Colon (tissue), 2 donors: ENCODE measurements at regions not wholly inside any gene's neighbourhood (a gene's known extent, or its start where the extent isn't known, plus 50 kb on each side); places are given as distances from the start of the nearest gene placed in this dataset.
"Not testable (repeated sequence)": the region's sequence is repeated elsewhere in the genome, so short reads cannot be mapped to it uniquely, and the experiment has no call there.

Experiments used
- FAIRE-seq: peaks from 2 replicates; lab custom pipeline; 2012; peaks lifted over from hg19 to GRCh38; lab: Jason Lieb, UNC
- donor health status: control.
- donor health status: control.

- FAIRE-seq: not testable (repeated sequence)
Measured at GRCh38 chr15:20306497-20307106, 235.0 kb downstream of the GOLGA6L6 start.

GRCh38 chr15:20305912-20306311 lies 235.7 kb downstream of the GOLGA6L6 start:
- FAIRE-seq: not testable (repeated sequence)

- FAIRE-seq: not testable (repeated sequence)
Measured at GRCh38 chr15:20305015-20305465, 236.6 kb downstream of the GOLGA6L6 start.

GRCh38 chr15:20304282-20305014 lies 237.2 kb downstream of the GOLGA6L6 start:
- not testable (repeated sequence) for FAIRE-seq

GRCh38 chr15:20303248-20304171 lies 238.1 kb downstream of the GOLGA6L6 start:
- FAIRE-seq: not testable (repeated sequence)

GRCh38 chr15:20302141-20303069 lies 239.2 kb downstream of the GOLGA6L6 start:
- not testable (repeated sequence) for FAIRE-seq

- FAIRE-seq: not testable (repeated sequence)
Measured at GRCh38 chr15:20301471-20302081, 240.0 kb downstream of the GOLGA6L6 start.

GRCh38 chr15:20301041-20301390 lies 240.6 kb downstream of the GOLGA6L6 start:
- not testable (repeated sequence) for FAIRE-seq

GRCh38 chr15:20300351-20301040 lies 241.1 kb downstream of the GOLGA6L6 start:
- not testable (repeated sequence) for FAIRE-seq

GRCh38 chr15:20297603-20298123 lies 243.9 kb downstream of the GOLGA6L6 start:
- not testable (repeated sequence) for FAIRE-seq

- not testable (repeated sequence) for FAIRE-seq
Measured at GRCh38 chr15:20296261-20296660, 245.3 kb downstream of the GOLGA6L6 start.

GRCh38 chr15:20295238-20295811 lies 246.3 kb downstream of the GOLGA6L6 start:
- FAIRE-seq: no peak

GRCh38 chr15:20294651-20295237 lies 246.9 kb downstream of the GOLGA6L6 start:
- no peak for FAIRE-seq

GRCh38 chr15:20292422-20293005 lies 249.1 kb downstream of the GOLGA6L6 start:
- FAIRE-seq: not testable (repeated sequence)

- not testable (repeated sequence) for FAIRE-seq
Measured at GRCh38 chr15:20291616-20292015, 250.0 kb downstream of the GOLGA6L6 start.

- FAIRE-seq: not testable (repeated sequence)
Measured at GRCh38 chr15:20290606-20291005, 251.0 kb downstream of the GOLGA6L6 start.

- not testable (repeated sequence) for FAIRE-seq
Measured at GRCh38 chr15:20289538-20290103, 252.0 kb downstream of the GOLGA6L6 start.

- FAIRE-seq: not testable (repeated sequence)
Measured at GRCh38 chr15:20288800-20289537, 252.6 kb downstream of the GOLGA6L6 start.
